GM12878 (cell line): ENCODE measurements at regions not wholly inside any gene's neighbourhood (a gene's known extent, or its start where the extent isn't known, plus 50 kb on each side); places are given as distances from the start of the nearest gene placed in this dataset.

ENCODE experiments used
- BCLAF1 ChIP-seq: fragments of 450-650 bp; IDR thresholded peaks from 2 replicates; pipeline ENCODE4 v1.6.1; 2017; ENCODE audit warnings: antibody characterized with exemption, mild to moderate bottlenecking, moderate library complexity
- CTCF ChIP-seq, 3 experiments: IDR thresholded peaks in 2 of 3; conservative IDR thresholded peaks in 1 of 3; 2 replicates each; pipeline ENCODE4 v1.5.1; 2011; ENCODE audit warnings: low read depth in 3 of 3, low read length in 3 of 3, mild to moderate bottlenecking in 3 of 3, control low read depth in 2 of 3, moderate library complexity in 2 of 3, inconsistent platforms in 1 of 3, mixed read lengths in 1 of 3; ENCODE audit not compliant: control insufficient read depth in 2 of 3, insufficient read depth in 1 of 3; ENCODE audit errors: extremely low read depth in 1 of 3
- ELK1 ChIP-seq: IDR thresholded peaks from 2 replicates; pipeline ENCODE4 v1.6.1; 2012; ENCODE audit warnings: low read depth, low read length, improper control_type of control experiment
- ETV6 ChIP-seq, 2 experiments: fragments of 450-650 bp in 1 of 2; IDR thresholded peaks in 1 of 2; conservative IDR thresholded peaks in 1 of 2; 2 replicates each; pipeline ENCODE4 v1.6.1; 2014; ENCODE audit warnings: antibody characterized with exemption in 1 of 2, borderline replicate concordance in 1 of 2, low read depth in 1 of 2, mild to moderate bottlenecking in 1 of 2, moderate library complexity in 1 of 2
- MAX ChIP-seq: IDR thresholded peaks from 2 replicates; pipeline ENCODE4 v1.6.1; 2012; ENCODE audit warnings: low read depth, low read length, improper control_type of control experiment
- NR2C1 ChIP-seq: fragments of 450-650 bp; IDR thresholded peaks from 2 replicates; pipeline ENCODE4 v1.6.1; 2017; ENCODE audit warnings: antibody characterized with exemption, mild to moderate bottlenecking, moderate library complexity
- REST ChIP-seq: IDR thresholded peaks from 2 replicates; pipeline ENCODE4 v1.6.1; 2012; ENCODE audit warnings: mild to moderate bottlenecking, low read depth, low read length
- RFX5 ChIP-seq: IDR thresholded peaks from 2 replicates; pipeline ENCODE4 v1.6.1; 2011; ENCODE audit warnings: low read depth, low read length, improper control_type of control experiment
- SP1 ChIP-seq: IDR thresholded peaks from one replicate; pipeline ENCODE4 v1.6.1; 2011; ENCODE audit warnings: low read depth, low read length
- SUZ12 ChIP-seq: fragments of 200-600 bp; sonication (generic); IDR thresholded peaks from one replicate; pipeline ENCODE4 v1.6.1; 2018; ENCODE audit warnings: antibody characterized with exemption, mild to moderate bottlenecking; ENCODE audit not compliant: unreplicated experiment
- TBL1XR1 ChIP-seq: IDR thresholded peaks from 2 replicates; pipeline ENCODE4 v1.6.1; 2012; ENCODE audit warnings: low read depth, low read length, improper control_type of control experiment
- TF ChIP-seq, protein P1 (sequence below): fragments of 450-650 bp; formaldehyde crosslinking; IDR thresholded peaks from 2 replicates; pipeline ENCODE4 v1.4.0; 2020; ENCODE audit warnings: mild to moderate bottlenecking, moderate library complexity

DNA sequence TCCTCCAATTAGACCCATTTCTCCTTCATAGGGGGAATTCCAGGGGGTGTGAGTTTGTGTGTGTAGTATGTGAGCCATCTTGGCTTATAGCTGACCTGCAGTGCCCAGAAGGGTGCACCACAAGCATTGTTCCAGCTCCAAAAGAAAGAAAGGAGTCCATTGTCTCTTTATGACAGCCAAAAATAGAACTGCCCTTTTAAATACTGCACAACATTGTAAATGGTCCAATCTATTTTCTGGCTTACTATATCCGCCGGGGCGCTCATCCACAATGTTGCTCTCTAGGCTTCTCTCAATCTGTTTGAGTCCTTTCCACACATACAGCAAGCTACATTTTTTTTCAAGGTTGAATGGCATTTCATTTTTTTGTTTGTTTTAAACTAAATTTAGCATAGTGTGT is 517.5 kb downstream of the STK39 start:
- TF ChIP-seq CTCF (IDR thresholded peaks at IDR 0.05 in 2 of 3, conservative IDR thresholded peaks at IDR 0.05 in 1 of 3; ENCODE audit: control insufficient read depth in 2 of 3, extremely low read depth in 1 of 3, insufficient read depth in 1 of 3, low read depth in 3 of 3, low read length in 3 of 3) (no peak), RFX5 (no peak), NR2C1 (no peak), TBL1XR1 (no peak), REST (no peak), ELK1 (no peak), BCLAF1 (no peak), SUZ12 (no peak), SP1 (no peak), MAX (no peak), ETV6 (conservative IDR thresholded peaks at IDR 0.05 in 1 of 2, IDR thresholded peaks at IDR 0.05 in 1 of 2; ENCODE audit: borderline replicate concordance in 1 of 2, low read depth in 1 of 2) (no peak)
- TF ChIP-seq, protein P1, sequence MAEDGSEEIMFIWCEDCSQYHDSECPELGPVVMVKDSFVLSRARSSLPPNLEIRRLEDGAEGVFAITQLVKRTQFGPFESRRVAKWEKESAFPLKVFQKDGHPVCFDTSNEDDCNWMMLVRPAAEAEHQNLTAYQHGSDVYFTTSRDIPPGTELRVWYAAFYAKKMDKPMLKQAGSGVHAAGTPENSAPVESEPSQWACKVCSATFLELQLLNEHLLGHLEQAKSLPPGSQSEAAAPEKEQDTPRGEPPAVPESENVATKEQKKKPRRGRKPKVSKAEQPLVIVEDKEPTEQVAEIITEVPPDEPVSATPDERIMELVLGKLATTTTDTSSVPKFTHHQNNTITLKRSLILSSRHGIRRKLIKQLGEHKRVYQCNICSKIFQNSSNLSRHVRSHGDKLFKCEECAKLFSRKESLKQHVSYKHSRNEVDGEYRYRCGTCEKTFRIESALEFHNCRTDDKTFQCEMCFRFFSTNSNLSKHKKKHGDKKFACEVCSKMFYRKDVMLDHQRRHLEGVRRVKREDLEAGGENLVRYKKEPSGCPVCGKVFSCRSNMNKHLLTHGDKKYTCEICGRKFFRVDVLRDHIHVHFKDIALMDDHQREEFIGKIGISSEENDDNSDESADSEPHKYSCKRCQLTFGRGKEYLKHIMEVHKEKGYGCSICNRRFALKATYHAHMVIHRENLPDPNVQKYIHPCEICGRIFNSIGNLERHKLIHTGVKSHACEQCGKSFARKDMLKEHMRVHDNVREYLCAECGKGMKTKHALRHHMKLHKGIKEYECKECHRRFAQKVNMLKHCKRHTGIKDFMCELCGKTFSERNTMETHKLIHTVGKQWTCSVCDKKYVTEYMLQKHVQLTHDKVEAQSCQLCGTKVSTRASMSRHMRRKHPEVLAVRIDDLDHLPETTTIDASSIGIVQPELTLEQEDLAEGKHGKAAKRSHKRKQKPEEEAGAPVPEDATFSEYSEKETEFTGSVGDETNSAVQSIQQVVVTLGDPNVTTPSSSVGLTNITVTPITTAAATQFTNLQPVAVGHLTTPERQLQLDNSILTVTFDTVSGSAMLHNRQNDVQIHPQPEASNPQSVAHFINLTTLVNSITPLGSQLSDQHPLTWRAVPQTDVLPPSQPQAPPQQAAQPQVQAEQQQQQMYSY (CRISPR knock-in tag), result no peak
